IPS-15b (cell line): ENCODE measurements at regions not wholly inside any gene's neighbourhood (a gene's known extent, or its start where the extent isn't known, plus 50 kb on each side); places are given as distances from the start of the nearest gene placed in this dataset.

Experiments
- H3K27me3 ChIP-seq: one replicate; pipeline ENCODE4 v1.6.1; 2013; ENCODE audit warnings: low read length; ENCODE audit not compliant: control insufficient read depth, insufficient read depth
- H3K36me3 ChIP-seq: one replicate; pipeline ENCODE4 v1.6.1; 2013; ENCODE audit warnings: low read length; ENCODE audit not compliant: control insufficient read depth, insufficient read depth
- H3K4me1 ChIP-seq: one replicate; pipeline ENCODE4 v1.6.1; 2013; ENCODE audit warnings: mild to moderate bottlenecking, low read length; ENCODE audit not compliant: control insufficient read depth, insufficient read depth
- H3K4me3 ChIP-seq: one replicate; pipeline ENCODE4 v1.5.1; 2013; ENCODE audit warnings: low read depth, low read length
- H3K9ac ChIP-seq: one replicate; pipeline ENCODE4 v1.6.1; 2013; ENCODE audit warnings: low read depth, mild to moderate bottlenecking, low read length
- H3K9me3 ChIP-seq: one replicate; pipeline ENCODE4 v1.6.1; 2013; ENCODE audit warnings: mild to moderate bottlenecking, low read length; ENCODE audit not compliant: control insufficient read depth, insufficient read depth

GRCh38 chr13:57991041-57991440 lies 359.5 kb downstream of the PCDH17 start:
- Histone ChIP-seq H3K36me3 (no peaks in the 10 kb centered on the region), H3K9ac (no peak overlapping the region), H3K9me3 (no peaks in the 10 kb centered on the region), H3K27me3 (no peaks in the 10 kb centered on the region), H3K4me1 (no peaks in the 10 kb centered on the region), H3K4me3 (no peak overlapping the region)

GRCh38 chr13:57992416-57992815 lies 360.9 kb downstream of the PCDH17 start:
- Histone ChIP-seq H3K9me3 (no peaks in the 10 kb centered on the region), H3K9ac (no peak overlapping the region), H3K27me3 (no peaks in the 10 kb centered on the region), H3K4me3 (no peak overlapping the region), H3K4me1 (no peaks in the 10 kb centered on the region), H3K36me3 (no peaks in the 10 kb centered on the region)

- Histone ChIP-seq H3K36me3 (no peaks in the 10 kb centered on the region), H3K4me1 (no peaks in the 10 kb centered on the region), H3K4me3 (no peak overlapping the region), H3K9ac (no peak overlapping the region), H3K9me3 (no peaks in the 10 kb centered on the region), H3K27me3 (no peaks in the 10 kb centered on the region)
These were observed 365.2 kb downstream of the PCDH17 start for GRCh38 chr13:57996717-57997116.

- Histone ChIP-seq H3K9me3 (no peaks in the 10 kb centered on the region), H3K9ac (no peak overlapping the region)
These were observed 373.2 kb downstream of the PCDH17 start for GRCh38 chr13:58004751-58005150.

GRCh38 chr13:58018020-58018419 lies 386.5 kb downstream of the PCDH17 start:
- H3K36me3 ChIP-seq: no peaks in the 10 kb centered on the region
- no peak overlapping the region for H3K4me3 ChIP-seq
- no peaks in the 10 kb centered on the region for H3K4me1 ChIP-seq
- no peaks in the 10 kb centered on the region for H3K9me3 ChIP-seq
- no peak overlapping the region for H3K9ac ChIP-seq
- no peaks in the 10 kb centered on the region for H3K27me3 ChIP-seq

More at GRCh38 chr13:58004751-58005150, 373.2 kb downstream of the PCDH17 start:
- Histone ChIP-seq H3K36me3 (no peaks in the 10 kb centered on the region), H3K4me3 (no peak overlapping the region), H3K4me1 (no peaks in the 10 kb centered on the region), H3K27me3 (no peaks in the 10 kb centered on the region)

- Histone ChIP-seq H3K9me3 (no peaks in the 10 kb centered on the region), H3K27me3 (no peaks in the 10 kb centered on the region), H3K4me1 (no peaks in the 10 kb centered on the region), H3K9ac (no peak overlapping the region), H3K4me3 (no peak overlapping the region), H3K36me3 (no peaks in the 10 kb centered on the region)
These were observed 387.3 kb downstream of the PCDH17 start for GRCh38 chr13:58018865-58019264.

GRCh38 chr13:58024103-58024502 lies 392.6 kb downstream of the PCDH17 start:
- no peak overlapping the region for H3K4me3 ChIP-seq
- no peaks in the 10 kb centered on the region for H3K9me3 ChIP-seq
- no peaks in the 10 kb centered on the region for H3K4me1 ChIP-seq
- H3K36me3 ChIP-seq: no peaks in the 10 kb centered on the region
- H3K9ac ChIP-seq: no peak overlapping the region
- no peaks in the 10 kb centered on the region for H3K27me3 ChIP-seq

- Histone ChIP-seq H3K9me3 (no peaks in the 10 kb centered on the region), H3K9ac (no peak overlapping the region), H3K36me3 (no peaks in the 10 kb centered on the region), H3K27me3 (no peaks in the 10 kb centered on the region), H3K4me1 (no peaks in the 10 kb centered on the region), H3K4me3 (no peak overlapping the region)
These were observed 394.3 kb downstream of the PCDH17 start for GRCh38 chr13:58025821-58026220.

- H3K9me3 ChIP-seq: no peaks in the 10 kb centered on the region
- H3K27me3 ChIP-seq: no peaks in the 10 kb centered on the region
- no peak overlapping the region for H3K9ac ChIP-seq
- H3K4me1 ChIP-seq: no peaks in the 10 kb centered on the region
- H3K36me3 ChIP-seq: no peaks in the 10 kb centered on the region
- H3K4me3 ChIP-seq: no peak overlapping the region
These were observed 401.3 kb downstream of the PCDH17 start for GRCh38 chr13:58032676-58033460.

- Histone ChIP-seq H3K4me1 (no peaks in the 10 kb centered on the region), H3K27me3 (no peaks in the 10 kb centered on the region), H3K9me3 (no peaks in the 10 kb centered on the region), H3K36me3 (no peaks in the 10 kb centered on the region), H3K4me3 (no peak overlapping the region), H3K9ac (no peak overlapping the region)
These were observed 412.4 kb downstream of the PCDH17 start for GRCh38 chr13:58043971-58044370.

- Histone ChIP-seq H3K4me3 (no peak overlapping the region), H3K4me1 (peaks cover 5% of the 10 kb centered on the region), H3K9ac (no peak overlapping the region), H3K27me3 (no peaks in the 10 kb centered on the region), H3K36me3 (no peaks in the 10 kb centered on the region), H3K9me3 (no peaks in the 10 kb centered on the region)
These were observed 417.1 kb downstream of the PCDH17 start for GRCh38 chr13:58048670-58049069.

GRCh38 chr13:58051396-58051795 lies 419.9 kb downstream of the PCDH17 start:
- no peaks in the 10 kb centered on the region for H3K36me3 ChIP-seq
- no peaks in the 10 kb centered on the region for H3K9me3 ChIP-seq
- H3K4me1 ChIP-seq: peaks cover 5% of the 10 kb centered on the region
- no peak overlapping the region for H3K9ac ChIP-seq
- H3K27me3 ChIP-seq: no peaks in the 10 kb centered on the region
- no peak overlapping the region for H3K4me3 ChIP-seq
